ENCODE measurements at regions not wholly inside any gene's neighbourhood (a gene's known extent, or its start where the extent isn't known, plus 50 kb on each side); places are given as distances from the start of the nearest gene placed in this dataset.

- FAIRE-seq (peak; percentile 90), DNase-seq (ENCODE audit: low read depth, low spot score) (peak; percentile 95)
- Histone ChIP-seq H3K9me1 (replicated peaks; ENCODE audit: control insufficient read depth, extremely low read depth, insufficient read depth, low read length) (no peaks in the 10 kb centered on the region), H3K4me2 (ENCODE audit: insufficient read depth, low read length) (peak overlapping the region; percentile 17), H3K9me3 (replicated peaks; ENCODE audit: control insufficient read depth, insufficient read depth, low read length) (no peaks in the 10 kb centered on the region), H3K4me3 (replicated peaks in 1 of 3; ENCODE audit: insufficient read depth in 1 of 3, low read depth in 1 of 3, low read length in 3 of 3) (no peak overlapping the region), H3K27ac (ENCODE audit: insufficient read depth, low read depth, low read length) (peak overlapping the region; percentile 61), H3K9ac (replicated peaks; ENCODE audit: extremely low read depth, insufficient read depth, low read length) (peak overlapping the region; percentile 6), H2AFZ (ENCODE audit: low read depth, low read length) (no peak overlapping the region), H3K36me3 (ENCODE audit: control insufficient read depth in 2 of 2, extremely low read depth in 1 of 2, insufficient read depth in 2 of 2, low read length in 2 of 2) (no peaks in the 10 kb centered on the region), H3K27me3 (ENCODE audit: control insufficient read depth in 2 of 2, insufficient read depth in 2 of 2, low read length in 2 of 2) (no peaks in the 10 kb centered on the region), H4K20me1 (replicated peaks; ENCODE audit: control insufficient read depth, extremely low read depth, insufficient read depth, low read length) (no peaks in the 10 kb centered on the region), H3K79me2 (ENCODE audit: control insufficient read depth, insufficient read depth, low read length) (no peaks in the 10 kb centered on the region), H3K4me1 (ENCODE audit: control insufficient read depth, extremely low read depth, insufficient read depth, low read length) (peaks cover 9% of the 10 kb centered on the region)
- intact Hi-C loops (cut with micrococcal nuclease): loop anchor here (1.0 to 5.0 kb wide), 7 partner anchors 50 to 935 kb away; no protein-coding TSS in a partner anchor
- CTCF ChIA-PET: interaction anchor here (0.8 to 2.1 kb wide), 9 partner anchors 12 to 1192 kb away, joined by 3 to 10 read pairs (median 4); no protein-coding TSS in a partner anchor
- POLR2A ChIA-PET: interaction anchor here (0.6 kb wide), 1 partner anchor 84 kb away, joined by 3 read pairs; no protein-coding TSS in a partner anchor
- dilution Hi-C loops (cut with MboI; ENCODE audit: extremely low pct_ligation_motif_present, low sequenced_read_pairs): no loop called here
- BruUV-seq (replicated peaks): no TSS peak
- TF ChIP-seq FOS (IDR thresholded peaks at IDR 0.05; ENCODE audit: borderline replicate concordance, insufficient read depth, low read length) (peak; percentile 44), GATA2 (IDR thresholded peaks at IDR 0.05; ENCODE audit: insufficient read depth, insufficient read length, low read depth, low read length) (no peak), POLR2A (IDR thresholded peaks at IDR 0.05; ENCODE audit: low read depth, low read length) (no peak), POLR2AphosphoS5 (IDR thresholded peaks at IDR 0.05; ENCODE audit: insufficient read depth, low read depth, low read length) (peak; percentile 43), JUN (IDR thresholded peaks at IDR 0.05; ENCODE audit: borderline replicate concordance, insufficient read depth, insufficient read length, low read depth) (peak; percentile 65), CTCF (IDR thresholded peaks at IDR 0.05; ENCODE audit: extremely low read depth in 1 of 2, insufficient read depth in 1 of 2, low read depth in 1 of 2, low read length in 2 of 2) (no peak), EZH2 (IDR thresholded peaks at IDR 0.05; ENCODE audit: borderline replicate concordance, low read depth, low read length, severe bottlenecking) (no peak), MYC (IDR thresholded peaks at IDR 0.05; ENCODE audit: low read depth, low read length) (no peak), MAX (IDR thresholded peaks at IDR 0.05; ENCODE audit: insufficient read depth, insufficient read length) (no peak)
Observed at GRCh38 chr13:80871481-80871880, 530.6 kb upstream of the SPRY2 start.

All from endothelial cell of umbilical vein (primary cell).